A549 (cell line): ENCODE measurements at regions not wholly inside any gene's neighbourhood (a gene's known extent, or its start where the extent isn't known, plus 50 kb on each side); places are given as distances from the start of the nearest gene placed in this dataset.

Experiments used
- ATAC-seq, 2 experiments: fragments of 200-7000 bp in 1 of 2; fragments of >200 bp in 1 of 2; cut with Nextera tagmentation in 1 of 2; cut with Tn5 transposase in 1 of 2; 3 replicates each; pipeline versions ENCODE4 v1.8.0 to v1.9.1; 2018 to 2020; ENCODE audit warnings: mild to moderate bottlenecking in 1 of 2, moderate library complexity in 1 of 2
- CTCF ChIA-PET: fragments of 300-600 bp; sonication (Branson Sonifier 250); formaldehyde crosslinking; extraction: SDS; loops from one replicate; lab custom pipeline; 2021; ENCODE audit warnings: antibody characterized with exemption, inconsistent platforms; lab: Yijun Ruan, JAX
- POLR2A ChIA-PET: fragments of 350-600 bp; formaldehyde crosslinking; extraction: SDS; loops from one replicate; lab custom pipeline; 2021; ENCODE audit warnings: antibody characterized with exemption, inconsistent platforms; lab: Yijun Ruan, JAX
- DNase-seq, 2 experiments: peaks; one replicate each; pipeline versions ENCODE4 v3.0.0 to v3.0.0-alpha.2; 2011 to 2016; ENCODE audit warnings: low read depth in 1 of 2, low spot score in 1 of 2
- FAIRE-seq: peaks from 2 replicates; lab custom pipeline; 2011; peaks lifted over from hg19 to GRCh38; lab: Jason Lieb, UNC
- H3K27ac ChIP-seq, 2 experiments: fragments of >200 bp; sonication (Bioruptor Twin); formaldehyde crosslinking; 3 replicates each; pipeline ENCODE4 v1.5.1; 2016 to 2017
- H3K4me1 ChIP-seq: fragments of >200 bp; sonication (Bioruptor Twin); formaldehyde crosslinking; 3 replicates; pipeline ENCODE4 v1.6.1; 2016
- H3K4me2 ChIP-seq: fragments of >200 bp; sonication (Bioruptor Twin); formaldehyde crosslinking; 3 replicates; pipeline ENCODE4 v1.6.1; 2016
- H3K4me3 ChIP-seq: fragments of >200 bp; sonication (Bioruptor Twin); formaldehyde crosslinking; 3 replicates; pipeline ENCODE4 v1.5.1; 2016
- H3K9me3 ChIP-seq: fragments of >200 bp; sonication (Bioruptor Twin); formaldehyde crosslinking; 3 replicates; pipeline ENCODE4 v1.6.1; 2016
- ATOH8 ChIP-seq: fragments of 250-450 bp; sonication (Bioruptor Pico); IDR thresholded peaks from 2 replicates; pipeline ENCODE4 v1.5.0; 2020; ENCODE audit warnings: low read depth, mild to moderate bottlenecking, moderate library complexity
- BCL3 ChIP-seq: fragments of >200 bp; sonication (Bioruptor Twin); formaldehyde crosslinking; IDR thresholded peaks from 3 replicates; pipeline ENCODE4 v1.6.1; 2016
- CBX2 ChIP-seq: fragments of 200-600 bp; sonication (generic); IDR thresholded peaks from 2 replicates; pipeline ENCODE4 v1.6.1; 2016; ENCODE audit warnings: low read depth, mild to moderate bottlenecking, borderline replicate concordance
- CBX8 ChIP-seq: fragments of 200-600 bp; sonication (generic); IDR thresholded peaks from 2 replicates; pipeline ENCODE4 v1.6.1; 2016
- CEBPB ChIP-seq, 2 experiments: fragments of >200 bp in 1 of 2; sonication (Bioruptor Twin) in 1 of 2; formaldehyde crosslinking in 1 of 2; IDR thresholded peaks; 2 replicates each; pipeline ENCODE4 v1.6.1; 2012 to 2016
- CHD4 ChIP-seq: fragments of 200-600 bp; sonication (generic); IDR thresholded peaks from 2 replicates; pipeline ENCODE4 v1.6.1; 2016; ENCODE audit warnings: antibody characterized with exemption, mild to moderate bottlenecking, borderline replicate concordance
- ELK1 ChIP-seq: fragments of 150-350 bp; IDR thresholded peaks from 2 replicates; pipeline ENCODE4 v1.6.1; 2014; ENCODE audit warnings: low read depth, mild to moderate bottlenecking, low read length
- FOSB ChIP-seq: fragments of 250-450 bp; sonication (Bioruptor Pico); IDR thresholded peaks from 2 replicates; pipeline ENCODE4 v1.5.0; 2020; ENCODE audit warnings: mild to moderate bottlenecking, moderate library complexity
- FOSL2 ChIP-seq, 2 experiments: fragments of 450-650 bp in 1 of 2; fragments of >200 bp in 1 of 2; sonication (Bioruptor Twin) in 1 of 2; formaldehyde crosslinking; IDR thresholded peaks; 2 replicates each; pipeline versions ENCODE4 v1.5.0 to v1.6.1; 2016 to 2020; ENCODE audit warnings: mild to moderate bottlenecking in 1 of 2, moderate library complexity in 1 of 2
- FOXS1 ChIP-seq: fragments of 250-450 bp; sonication (Bioruptor Pico); IDR thresholded peaks from 2 replicates; pipeline ENCODE4 v1.5.0; 2020; ENCODE audit warnings: mild to moderate bottlenecking, moderate library complexity
- HEYL ChIP-seq: fragments of 250-450 bp; sonication (Bioruptor Pico); IDR thresholded peaks from 2 replicates; pipeline ENCODE4 v1.8.0; 2021; ENCODE audit warnings: mild to moderate bottlenecking, moderate library complexity
- HOXB13 ChIP-seq: fragments of 250-450 bp; sonication (Bioruptor Pico); IDR thresholded peaks from 2 replicates; pipeline ENCODE4 v1.5.0; 2020; ENCODE audit warnings: low read depth, mild to moderate bottlenecking, moderate library complexity
- HOXB5 ChIP-seq: fragments of 250-450 bp; sonication (Bioruptor Pico); IDR thresholded peaks from 2 replicates; pipeline ENCODE4 v1.5.0; 2020; ENCODE audit warnings: mild to moderate bottlenecking, moderate library complexity
- JUN ChIP-seq, 2 experiments: fragments of >200 bp; sonication (Bioruptor Twin); formaldehyde crosslinking; IDR thresholded peaks; 2 replicates in 1 of 2; 3 replicates in 1 of 2; pipeline ENCODE4 v1.6.1; 2016 to 2017
- JUNB ChIP-seq: fragments of >200 bp; sonication (Bioruptor Twin); formaldehyde crosslinking; IDR thresholded peaks from 2 replicates; pipeline ENCODE4 v1.6.1; 2016
- NFE2L2 ChIP-seq: fragments of 150-350 bp; conservative IDR thresholded peaks from 2 replicates; pipeline ENCODE4 v1.6.1; 2014; ENCODE audit warnings: low read length
- PBX3 ChIP-seq: IDR thresholded peaks from 2 replicates; pipeline ENCODE4 v1.6.1; 2012
- PHF8 ChIP-seq: fragments of 200-600 bp; sonication (generic); IDR thresholded peaks from 2 replicates; pipeline ENCODE4 v1.6.1; 2016; ENCODE audit warnings: low read depth, mild to moderate bottlenecking, antibody characterized with exemption, moderate library complexity, borderline replicate concordance
- RAD21 ChIP-seq, 2 experiments: fragments of >200 bp in 1 of 2; sonication (Bioruptor Twin) in 1 of 2; formaldehyde crosslinking in 1 of 2; IDR thresholded peaks in 1 of 2; conservative IDR thresholded peaks in 1 of 2; 2 replicates in 1 of 2; 3 replicates in 1 of 2; pipeline ENCODE4 v1.6.1; 2012 to 2018; ENCODE audit warnings: inconsistent platforms in 1 of 2
- RFX5 ChIP-seq: fragments of 450-650 bp; IDR thresholded peaks from 2 replicates; pipeline ENCODE4 v1.7.1; 2014; ENCODE audit warnings: antibody characterized with exemption, mild to moderate bottlenecking, moderate library complexity
- SREBF2 ChIP-seq: fragments of 450-650 bp; IDR thresholded peaks from 2 replicates; pipeline ENCODE4 v1.6.1; 2014; ENCODE audit warnings: mild to moderate bottlenecking, moderate library complexity
- TFCP2L1 ChIP-seq: fragments of 250-450 bp; sonication (Bioruptor Pico); IDR thresholded peaks from 2 replicates; pipeline ENCODE4 v1.5.0; 2021; ENCODE audit warnings: mild to moderate bottlenecking
- USF2 ChIP-seq: fragments of 450-650 bp; IDR thresholded peaks from 2 replicates; pipeline ENCODE4 v1.6.1; 2014; ENCODE audit warnings: antibody characterized with exemption
- WGBS: methylation state at CpG from one replicate; pipeline ENCODE4 v1.1.6; 2017; ENCODE audit errors: missing lambda C conversion rate; 5-methylcytosine and 5-hydroxymethylcytosine counted together

GRCh38 chr7:57361406-57361805, 88.6 kb upstream of the ZNF716 start (continued):
- TF ChIP-seq USF2 (no peak), CHD4 (no peak), RAD21 (conservative IDR thresholded peaks at IDR 0.05 in 1 of 2, IDR thresholded peaks at IDR 0.05 in 1 of 2) (no peak), FOSB (CRISPR knock-in tag) (no peak), CEBPB (IDR thresholded peaks at IDR 0.05) (no peak), NFE2L2 (no peak), SREBF2 (no peak)

GRCh38 chr7:57362868-57363267, 87.1 kb upstream of the ZNF716 start:
- 25% methylated on average over 5 of the region's 5 CpGs for WGBS
- POLR2A ChIA-PET: no interaction called here
- peaks cover 3% of the 10 kb centered on the region; the same call in 1 of the 3 replicates for H3K9me3 ChIP-seq
- H3K4me3 ChIP-seq: no peak overlapping the region
- CTCF ChIA-PET: no interaction called here
- no peaks in the 10 kb centered on the region for H3K4me1 ChIP-seq
- no peak overlapping the region for H3K27ac ChIP-seq
- DNase-seq: no peak
- H3K4me2 ChIP-seq: no peak overlapping the region
- no peak for TF ChIP-seq NFE2L2
- TF ChIP-seq HOXB13 (CRISPR knock-in tag): no peak
- TF ChIP-seq FOSL2 (IDR thresholded peaks at IDR 0.05): no peak
- no peak for TF ChIP-seq FOSL2 (CRISPR knock-in tag; IDR thresholded peaks at IDR 0.05)
- TF ChIP-seq CBX8: no peak
- TF ChIP-seq FOSB (CRISPR knock-in tag): no peak
- TF ChIP-seq JUN (IDR thresholded peaks at IDR 0.05): no peak
- TF ChIP-seq USF2: no peak
- TF ChIP-seq SREBF2: no peak
- TF ChIP-seq PBX3: no peak
- TF ChIP-seq HEYL (CRISPR knock-in tag): no peak
- no peak for TF ChIP-seq CBX2
- TF ChIP-seq ELK1: no peak
- TF ChIP-seq BCL3: no peak
- TF ChIP-seq JUNB: no peak
- no peak for TF ChIP-seq FOXS1
- TF ChIP-seq HOXB5 (CRISPR knock-in tag): no peak
- TF ChIP-seq ATOH8: no peak
- no peak for TF ChIP-seq PHF8
- TF ChIP-seq TFCP2L1 (CRISPR knock-in tag): no peak
- TF ChIP-seq RFX5: no peak
- no peak for FAIRE-seq
- ATAC-seq: no peak
